Retinal pigment epithelial cell (primary cell): ENCODE measurements at regions not wholly inside any gene's neighbourhood (a gene's known extent, or its start where the extent isn't known, plus 50 kb on each side); places are given as distances from the start of the nearest gene placed in this dataset.

Experiments
- DNase-seq: peaks from one replicate; pipeline ENCODE4 v3.0.0-alpha.2; 2010; ENCODE audit warnings: low read depth
- H3K4me3 ChIP-seq: 2 replicates; pipeline ENCODE4 v1.5.1; 2011; ENCODE audit warnings: mild to moderate bottlenecking, low read length, control low read depth, moderate library complexity
- TF ChIP-seq, protein P1 (sequence below): conservative IDR thresholded peaks from 2 replicates; pipeline ENCODE4 v1.5.1; 2011; ENCODE audit warnings: low read depth, low read length, control low read depth, inconsistent platforms

DNA sequence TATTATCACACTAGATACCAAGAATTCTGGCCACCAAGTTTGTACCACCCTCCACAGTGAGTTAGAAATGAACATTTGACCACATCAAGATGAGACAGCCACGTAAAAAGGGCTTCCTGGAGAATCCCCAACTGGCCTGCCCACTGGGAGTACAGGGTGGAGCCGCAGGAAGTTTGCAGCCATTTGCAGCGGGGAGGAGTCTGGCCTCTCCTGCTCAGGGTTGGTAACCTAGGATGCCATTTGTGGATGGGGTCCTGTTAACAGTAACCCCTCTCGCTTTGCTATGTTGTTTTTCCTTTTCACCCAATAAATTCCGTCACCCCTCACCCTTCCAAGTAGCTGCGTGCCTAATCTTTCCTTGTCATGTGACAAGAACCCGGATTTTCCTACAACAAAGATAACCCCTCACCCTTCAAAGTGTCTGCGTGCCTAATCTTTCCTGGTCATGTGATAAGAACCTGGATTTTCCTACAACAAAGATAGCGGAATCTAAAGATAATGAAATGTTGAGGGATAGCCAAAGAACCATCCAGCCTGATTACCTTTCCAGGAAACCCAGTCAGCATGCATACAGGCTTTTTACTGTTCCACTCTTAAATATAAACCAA is 245.4 kb downstream of the NAF1 start:
- TF ChIP-seq, protein P1, sequence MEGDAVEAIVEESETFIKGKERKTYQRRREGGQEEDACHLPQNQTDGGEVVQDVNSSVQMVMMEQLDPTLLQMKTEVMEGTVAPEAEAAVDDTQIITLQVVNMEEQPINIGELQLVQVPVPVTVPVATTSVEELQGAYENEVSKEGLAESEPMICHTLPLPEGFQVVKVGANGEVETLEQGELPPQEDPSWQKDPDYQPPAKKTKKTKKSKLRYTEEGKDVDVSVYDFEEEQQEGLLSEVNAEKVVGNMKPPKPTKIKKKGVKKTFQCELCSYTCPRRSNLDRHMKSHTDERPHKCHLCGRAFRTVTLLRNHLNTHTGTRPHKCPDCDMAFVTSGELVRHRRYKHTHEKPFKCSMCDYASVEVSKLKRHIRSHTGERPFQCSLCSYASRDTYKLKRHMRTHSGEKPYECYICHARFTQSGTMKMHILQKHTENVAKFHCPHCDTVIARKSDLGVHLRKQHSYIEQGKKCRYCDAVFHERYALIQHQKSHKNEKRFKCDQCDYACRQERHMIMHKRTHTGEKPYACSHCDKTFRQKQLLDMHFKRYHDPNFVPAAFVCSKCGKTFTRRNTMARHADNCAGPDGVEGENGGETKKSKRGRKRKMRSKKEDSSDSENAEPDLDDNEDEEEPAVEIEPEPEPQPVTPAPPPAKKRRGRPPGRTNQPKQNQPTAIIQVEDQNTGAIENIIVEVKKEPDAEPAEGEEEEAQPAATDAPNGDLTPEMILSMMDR = no peak
- no peak overlapping the region for H3K4me3 ChIP-seq
- no peak for DNase-seq

DNA sequence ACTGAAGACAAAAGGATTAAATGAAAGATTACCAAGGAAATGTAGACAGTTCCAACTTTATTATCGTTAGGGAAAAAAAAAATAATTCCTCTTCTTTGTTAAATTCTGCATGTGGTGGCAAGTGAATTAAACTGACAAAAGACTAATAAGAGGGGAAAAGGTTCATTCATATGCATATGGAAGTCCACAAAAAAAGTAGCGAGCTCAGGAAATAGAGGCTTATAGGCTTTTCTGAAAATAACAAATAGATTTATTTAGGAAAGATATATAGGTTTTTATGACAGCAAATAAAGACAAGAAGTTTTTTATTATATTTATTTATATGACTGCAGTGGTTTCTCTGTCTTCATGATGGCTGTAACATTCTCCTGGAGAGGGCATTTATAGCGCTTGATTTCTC is 246.0 kb downstream of the NAF1 start:
- DNase-seq = no peak
- TF ChIP-seq, protein P1 = no peak
- H3K4me3 ChIP-seq = no peak overlapping the region

DNA sequence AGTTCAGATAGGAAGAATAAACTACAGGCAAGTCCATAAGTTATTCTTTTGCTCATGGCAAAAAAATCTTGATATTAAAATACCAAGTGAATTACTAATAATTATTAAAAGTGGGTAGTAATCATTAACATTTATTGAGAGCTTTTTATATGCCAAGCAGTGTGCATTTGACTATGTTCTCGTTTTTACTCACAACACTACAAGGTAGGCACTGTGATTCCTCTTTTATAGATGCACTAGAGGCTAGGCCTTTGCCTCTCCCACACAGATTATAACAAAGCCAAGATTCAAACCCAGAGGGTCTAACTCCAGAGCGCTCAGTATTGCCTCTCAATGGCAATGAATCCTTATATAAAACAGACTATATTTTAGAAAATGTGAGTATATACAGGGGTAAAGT is 254.2 kb downstream of the NAF1 start:
- H3K4me3 ChIP-seq = no peak overlapping the region
- no peak for DNase-seq
- TF ChIP-seq, protein P1 = no peak

DNA sequence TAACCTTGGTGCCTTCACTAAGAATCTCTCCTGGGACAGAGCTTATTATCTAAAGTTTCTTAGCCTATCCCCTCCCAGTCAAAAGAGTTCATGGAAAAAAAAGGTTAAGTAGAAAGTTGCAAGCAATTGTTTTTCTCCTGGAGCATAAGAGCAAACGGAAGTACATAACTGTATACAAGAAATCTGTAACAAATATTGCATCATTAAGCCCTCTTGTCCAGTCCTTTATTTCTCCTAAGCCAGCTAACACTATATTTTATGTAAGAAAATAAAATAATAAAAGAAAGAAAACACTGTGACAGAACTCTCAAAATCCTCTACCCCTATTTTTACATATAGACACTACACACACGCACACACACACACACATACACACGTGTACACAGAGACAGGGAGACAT is 255.3 kb downstream of the NAF1 start:
- TF ChIP-seq, protein P1 = no peak
- H3K4me3 ChIP-seq = no peak overlapping the region
- no peak for DNase-seq

DNA sequence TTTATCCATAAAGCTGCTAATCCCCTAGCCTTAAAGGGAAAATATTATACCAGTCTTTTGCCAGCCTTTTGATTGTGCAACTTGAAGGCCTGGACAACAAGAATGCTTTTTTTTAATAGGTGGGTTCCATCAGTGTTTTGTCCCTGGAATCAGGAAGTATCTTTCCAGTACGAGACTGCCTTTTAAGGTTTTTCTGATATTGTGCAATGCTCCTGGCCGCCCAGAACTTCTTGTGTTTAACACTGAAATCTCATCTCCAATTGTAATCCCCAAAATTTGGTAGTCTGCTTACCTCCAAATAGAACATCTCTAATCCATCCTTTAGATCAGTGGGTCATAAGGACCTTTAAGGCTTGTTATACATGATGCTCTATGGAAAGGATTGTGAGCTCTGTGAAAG is 256.7 kb downstream of the NAF1 start:
- no peak overlapping the region for H3K4me3 ChIP-seq
- no peak for DNase-seq
- TF ChIP-seq, protein P1 = no peak

DNA sequence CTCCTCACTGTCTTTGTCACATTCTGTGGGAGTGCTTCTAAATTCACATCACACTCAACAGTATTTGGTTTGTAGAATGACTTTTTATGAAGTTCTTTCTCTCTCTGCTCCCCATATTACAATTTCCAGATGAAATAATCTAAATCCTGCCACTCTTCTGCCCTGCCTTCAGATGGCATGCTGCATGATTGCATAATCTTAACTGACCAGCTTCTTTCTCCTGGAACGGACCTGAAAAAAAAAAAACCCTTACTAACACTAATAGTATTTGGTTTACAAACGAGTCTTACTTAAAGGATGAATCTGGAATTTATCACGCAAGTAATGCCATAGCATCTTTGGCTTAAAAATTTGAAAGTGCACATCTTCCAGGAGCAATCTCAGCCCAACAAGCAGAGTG is 272.3 kb downstream of the NAF1 start:
- TF ChIP-seq, protein P1 = no peak
- no peak overlapping the region for H3K4me3 ChIP-seq
- no peak for DNase-seq

DNA sequence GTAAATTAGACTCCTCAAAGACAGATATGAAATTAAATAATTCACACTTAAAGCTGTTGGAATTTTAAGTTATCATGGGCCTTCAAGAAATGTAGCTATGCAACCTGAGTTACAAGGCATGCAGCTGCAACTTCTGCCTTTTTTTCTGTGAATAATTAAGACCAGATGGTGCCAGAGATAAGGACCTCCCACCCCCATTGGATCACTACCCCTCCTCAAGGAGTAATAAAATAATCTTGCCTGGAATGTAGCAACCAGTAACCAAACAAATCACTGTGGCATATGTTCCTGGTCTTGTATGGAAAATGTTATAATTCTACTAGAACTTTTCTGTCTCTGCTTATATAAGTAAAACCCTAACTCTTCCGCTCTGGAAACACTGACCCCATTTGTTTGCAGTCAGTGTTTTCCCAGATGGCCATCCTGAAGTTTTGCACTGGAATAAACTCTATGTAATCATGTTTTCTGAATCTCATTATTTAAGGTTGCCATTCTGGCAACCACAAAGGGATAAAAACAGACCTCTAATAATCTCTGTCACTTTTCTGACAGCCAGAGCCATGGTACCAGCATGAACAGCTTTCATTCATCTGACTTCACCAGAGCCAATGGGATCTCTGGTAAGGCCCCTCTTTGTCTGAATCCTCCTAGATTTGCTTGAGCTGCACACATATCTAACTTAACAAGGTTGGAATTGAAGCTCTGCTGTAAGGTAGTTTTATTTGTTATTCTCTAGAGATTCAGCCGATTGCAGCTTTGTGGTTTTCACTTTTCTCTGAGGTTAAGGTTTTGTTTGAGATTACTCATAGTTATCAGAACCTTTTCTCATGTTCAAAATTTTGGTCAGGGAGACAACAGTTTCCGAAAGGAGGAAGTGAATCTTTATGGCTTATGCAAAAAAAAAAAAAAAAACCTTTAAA is 274.6 kb downstream of the NAF1 start:
- peak; percentile 62 for DNase-seq
- no peak overlapping the region for H3K4me3 ChIP-seq
- TF ChIP-seq, protein P1 = no peak
